Activated naive CD8-positive, alpha-beta T cell treated with anti-CD3 and anti-CD28 coated beads, Interleukin-2, amount 50 U/mL, for 16 hours (primary cell): ENCODE measurements at regions not wholly inside any gene's neighbourhood (a gene's known extent, or its start where the extent isn't known, plus 50 kb on each side); places are given as distances from the start of the nearest gene placed in this dataset.

Experiments used
- DNase-seq: peaks from one replicate; pipeline ENCODE4 v3.0.0-alpha.2; 2020; ENCODE audit warnings: low read depth, low spot score

DNA sequence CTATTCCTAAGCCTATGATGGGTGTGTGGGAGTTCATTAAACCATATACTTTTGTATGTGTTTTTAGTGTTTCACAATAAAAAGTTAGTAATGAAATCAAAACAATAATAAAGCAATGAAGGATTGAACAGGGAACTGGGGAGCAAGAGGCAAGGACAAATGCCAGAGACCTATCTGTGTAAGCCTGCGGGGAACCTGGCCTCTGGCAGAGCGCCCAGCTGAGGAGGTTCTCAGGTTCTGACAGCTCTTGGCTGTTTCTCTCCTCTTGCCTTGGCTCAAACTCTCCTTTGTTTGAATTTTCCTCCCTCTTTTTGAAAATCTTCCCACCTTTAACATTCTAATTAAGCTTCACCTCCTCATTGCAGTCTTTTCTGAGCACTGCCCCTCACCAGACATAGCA lies 200.0 kb upstream of the NCKAP5 start:
- no peak for DNase-seq

DNA sequence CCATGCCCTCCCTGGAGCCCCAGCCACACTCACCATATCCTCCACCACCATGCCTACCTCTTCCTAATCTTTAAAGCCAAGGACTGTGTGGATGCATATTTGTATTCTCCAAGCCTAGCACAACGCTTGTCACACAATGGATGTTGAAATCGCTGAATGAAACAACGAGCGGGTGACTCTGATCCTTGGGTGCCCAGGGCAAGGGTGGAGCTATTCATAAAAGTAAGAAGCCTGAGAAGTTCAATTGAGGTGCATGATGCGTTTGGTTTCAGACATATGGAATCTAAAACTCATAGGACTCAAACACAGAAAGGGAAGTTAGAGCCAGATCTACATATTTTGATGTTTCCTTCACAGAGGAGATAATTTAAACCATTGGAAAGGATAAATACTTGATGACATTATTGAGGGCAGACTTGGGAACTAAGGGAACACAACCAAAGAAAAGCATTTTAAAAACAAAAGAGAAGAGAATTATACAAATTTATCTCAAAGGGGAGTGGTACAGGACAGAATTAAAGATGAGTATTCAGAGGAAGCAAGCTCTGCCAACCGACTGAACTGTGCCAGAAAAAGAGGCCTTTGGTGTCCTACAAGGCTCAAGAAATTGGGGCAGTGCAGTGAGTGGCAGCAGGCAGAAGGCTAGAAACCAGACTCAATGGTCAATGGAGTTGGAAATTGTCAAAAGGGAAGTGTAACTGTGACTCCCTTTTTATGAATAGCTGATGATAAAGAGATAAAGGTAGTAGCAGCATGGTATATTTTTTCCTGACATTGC lies 200.6 kb upstream of the NCKAP5 start:
- no peak for DNase-seq

DNA sequence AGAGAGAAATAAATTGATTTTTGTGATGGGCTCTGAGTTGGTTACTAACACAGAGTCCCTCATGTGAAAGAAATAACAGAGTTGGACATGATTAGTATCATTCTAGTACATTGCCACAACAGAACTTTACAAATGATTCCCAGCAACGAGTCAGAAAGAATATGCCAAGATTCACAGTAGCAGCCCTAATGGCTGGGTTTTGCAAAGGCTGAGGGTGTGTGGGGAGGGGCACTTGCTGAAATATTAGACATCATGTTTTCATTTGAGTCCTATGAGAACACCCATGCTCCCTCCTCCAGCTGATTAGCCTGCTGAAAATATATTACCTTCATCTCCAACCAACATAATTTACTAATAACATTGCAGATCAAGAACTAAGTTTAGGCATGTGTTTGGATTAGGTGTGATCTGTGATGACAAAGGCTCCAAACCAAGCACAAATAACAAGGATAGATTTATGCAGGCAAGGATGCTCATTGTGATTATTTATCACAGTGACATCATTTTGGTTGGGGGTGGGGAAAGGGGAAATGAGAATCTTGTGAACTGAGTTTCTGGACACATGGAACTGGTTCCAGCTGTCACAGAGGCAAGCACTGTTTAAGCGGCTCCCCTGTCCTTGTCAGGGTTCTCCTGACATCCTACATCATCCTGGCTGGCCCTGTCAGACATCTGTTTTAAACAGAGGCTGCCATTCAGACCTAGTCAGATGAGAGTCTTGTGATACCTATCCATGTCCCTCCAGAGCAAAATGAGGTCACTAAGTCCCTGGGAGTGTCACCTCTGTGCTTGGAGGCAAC lies 205.8 kb upstream of the NCKAP5 start:
- no peak for DNase-seq

DNA sequence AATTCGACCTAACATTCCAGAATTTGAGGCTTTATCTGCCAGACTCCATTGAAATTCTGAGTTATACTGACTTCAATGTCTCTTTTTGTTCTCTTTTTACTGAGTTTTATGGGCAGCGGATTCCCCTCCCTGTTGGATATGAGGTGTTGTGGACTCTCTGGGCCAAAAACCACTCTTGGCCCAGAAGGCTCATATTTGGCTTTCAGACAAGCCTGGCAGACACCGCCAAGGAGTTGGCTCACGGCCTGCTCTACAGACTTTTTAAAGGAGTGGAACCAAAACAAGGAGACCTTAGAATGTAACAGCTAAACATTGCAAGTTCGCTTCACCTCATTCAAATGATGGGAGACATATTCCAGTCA lies 206.4 kb upstream of the NCKAP5 start:
- no peak for DNase-seq

DNA sequence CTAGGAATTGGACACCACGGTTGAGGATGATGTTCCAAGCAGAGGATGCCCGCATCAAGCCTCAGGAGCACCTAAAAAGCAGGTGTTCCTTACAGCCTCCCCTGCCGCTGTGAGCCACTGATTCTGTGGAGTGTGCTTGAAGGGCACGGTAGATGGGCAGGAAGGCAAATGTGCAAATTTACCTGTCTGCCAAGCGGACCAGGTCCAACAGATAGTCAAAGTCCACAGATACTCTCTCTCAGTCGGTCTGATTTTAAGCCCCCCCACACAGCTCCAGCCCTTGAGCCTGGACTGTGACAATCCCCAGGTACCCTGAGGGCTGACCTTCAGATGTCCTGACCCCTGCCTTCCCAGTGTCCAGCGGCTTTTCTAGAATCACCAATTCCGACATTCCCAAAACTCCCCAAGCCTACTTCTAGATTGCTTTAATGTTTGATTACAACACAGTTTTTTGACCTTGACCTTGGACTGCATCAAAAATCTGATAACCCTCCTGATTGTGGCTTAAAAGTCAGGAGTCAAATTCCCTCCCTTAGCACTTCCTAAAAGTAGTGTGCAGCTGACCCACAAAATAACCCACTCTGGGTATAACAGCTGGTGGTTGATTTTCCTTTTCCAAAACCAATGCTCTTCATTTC lies 208.8 kb upstream of the NCKAP5 start:
- no peak for DNase-seq

- DNase-seq = no peak
Observed at GRCh38 chr2:133777574-133777960, 209.3 kb upstream of the NCKAP5 start.

GRCh38 chr2:133780099-133780996 lies 212.1 kb upstream of the NCKAP5 start:
- DNase-seq = no peak

DNA sequence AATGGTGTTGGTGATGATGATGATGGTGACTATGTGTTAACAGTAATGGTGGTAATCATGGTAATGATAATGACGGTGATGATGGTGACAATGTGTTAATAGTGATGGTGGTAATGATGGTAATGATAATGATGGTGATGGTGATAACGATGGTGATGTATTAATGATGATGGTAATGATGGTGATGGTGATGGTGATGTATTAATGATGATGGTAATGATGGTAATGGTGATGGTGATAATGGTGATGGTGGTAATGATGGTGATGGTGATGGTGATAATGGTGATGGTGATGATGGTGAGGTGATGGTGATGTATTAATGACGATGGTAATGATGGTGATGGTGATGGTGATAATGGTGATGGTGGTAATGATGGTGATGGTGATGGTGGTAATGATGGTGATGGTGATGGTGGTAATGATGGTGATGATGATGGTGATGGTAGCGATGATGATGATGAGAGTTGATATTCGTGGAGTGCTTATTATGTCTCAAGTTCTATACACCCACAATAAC lies 212.8 kb upstream of the NCKAP5 start:
- DNase-seq = no peak

- no peak for DNase-seq
Observed at GRCh38 chr2:133787207-133787606, 218.9 kb upstream of the NCKAP5 start.

- DNase-seq = no peak
Observed at GRCh38 chr2:133787651-133788050, 219.4 kb upstream of the NCKAP5 start.

DNA sequence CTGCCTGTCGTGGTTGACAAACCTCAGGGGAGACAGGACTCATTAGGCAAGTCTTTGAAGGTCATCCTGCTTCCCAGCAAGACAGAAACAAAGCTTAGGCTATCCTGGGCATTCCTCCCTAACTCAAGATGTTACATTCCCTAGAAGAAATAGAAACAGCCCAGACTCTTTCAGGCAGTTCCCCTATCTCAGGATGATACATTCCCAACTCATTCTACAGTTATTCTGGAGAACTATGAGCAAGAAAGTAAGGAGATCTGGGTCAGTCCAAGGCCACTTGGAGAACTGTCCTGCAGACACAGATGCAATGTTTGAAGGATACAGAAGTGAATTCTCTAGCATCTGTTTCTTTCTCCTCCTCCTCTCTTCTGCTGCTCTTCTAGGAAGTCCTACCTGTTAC lies 220.1 kb upstream of the NCKAP5 start:
- no peak for DNase-seq

DNA sequence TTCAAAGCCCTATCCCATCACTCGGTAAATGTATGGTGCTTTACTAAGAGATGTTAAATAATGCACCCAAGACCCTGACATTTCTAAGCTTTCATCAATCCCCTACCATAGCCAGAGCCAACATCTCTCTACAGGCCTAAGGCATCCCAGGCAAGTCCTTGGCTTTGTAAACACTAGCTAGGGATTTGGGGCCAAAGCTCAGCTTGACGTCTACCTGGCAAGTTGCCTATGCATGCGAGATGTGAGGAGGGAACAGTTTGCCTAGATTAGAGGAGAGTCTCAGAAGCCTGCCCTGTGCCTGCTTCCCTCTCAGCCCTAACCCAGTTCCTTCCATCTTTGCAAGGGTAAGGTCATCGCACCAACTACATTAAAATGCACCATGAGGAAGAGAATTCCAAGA lies 221.5 kb upstream of the NCKAP5 start:
- no peak for DNase-seq

DNA sequence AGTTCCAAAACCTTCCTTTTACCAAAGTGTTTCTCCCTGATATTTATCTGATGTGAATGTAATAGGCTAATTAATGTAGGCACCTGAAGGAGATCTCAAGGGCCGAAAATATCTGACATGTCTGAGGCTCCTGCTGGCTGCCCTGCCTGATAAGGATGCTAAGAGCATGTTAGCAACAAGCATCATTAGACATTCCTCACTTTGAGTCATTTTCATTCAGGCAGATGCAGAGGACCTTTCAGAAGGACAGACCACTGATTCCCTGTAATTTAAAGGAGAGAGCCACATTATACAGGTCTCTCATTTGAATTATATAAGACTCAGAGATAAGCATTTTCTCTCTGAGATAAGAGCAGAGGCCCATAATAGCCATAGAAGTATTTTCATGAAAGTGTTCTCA lies 222.4 kb upstream of the NCKAP5 start:
- no peak for DNase-seq

GRCh38 chr2:133791191-133791590 lies 222.9 kb upstream of the NCKAP5 start:
- DNase-seq = no peak

DNA sequence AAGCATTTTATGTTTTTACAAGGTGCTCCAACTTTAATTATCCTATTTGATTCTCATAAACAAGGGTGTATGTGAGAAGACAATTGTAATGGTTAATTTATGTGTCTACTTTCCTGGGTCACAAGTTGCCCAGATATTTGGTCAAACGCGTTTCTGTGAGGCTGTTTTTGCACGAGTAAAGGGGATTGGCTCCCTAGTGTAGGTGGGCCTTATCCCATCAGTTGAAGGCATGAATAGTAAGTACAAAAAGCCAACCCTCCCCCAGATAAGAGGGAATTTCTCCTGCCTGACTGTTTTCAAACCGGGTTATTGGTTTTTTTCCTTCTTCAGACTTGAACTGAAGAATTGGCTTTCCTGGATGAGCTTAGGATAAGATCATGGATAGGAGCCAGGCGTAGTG lies 224.0 kb upstream of the NCKAP5 start:
- DNase-seq = no peak

GRCh38 chr2:133794114-133794513 lies 225.9 kb upstream of the NCKAP5 start:
- DNase-seq = no peak

DNA sequence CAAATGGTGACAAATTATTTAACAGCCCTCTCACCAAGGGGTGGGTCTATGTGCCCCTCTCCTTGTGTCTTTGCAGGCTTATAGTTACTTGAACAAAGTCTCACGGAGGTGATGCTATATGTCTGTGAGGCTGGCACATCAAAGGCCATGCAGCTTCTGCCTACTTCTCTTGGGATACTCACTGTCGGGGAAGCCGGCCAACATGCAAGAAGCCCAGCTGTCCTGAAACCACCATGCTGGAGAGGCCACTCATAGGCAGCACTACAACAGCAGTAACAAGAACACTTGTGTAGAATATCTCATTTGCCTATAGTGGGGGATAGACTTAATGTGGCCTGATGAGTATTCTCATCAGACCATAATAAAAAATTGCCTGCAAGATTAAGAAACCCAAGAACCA lies 233.7 kb upstream of the NCKAP5 start:
- DNase-seq = no peak

DNA sequence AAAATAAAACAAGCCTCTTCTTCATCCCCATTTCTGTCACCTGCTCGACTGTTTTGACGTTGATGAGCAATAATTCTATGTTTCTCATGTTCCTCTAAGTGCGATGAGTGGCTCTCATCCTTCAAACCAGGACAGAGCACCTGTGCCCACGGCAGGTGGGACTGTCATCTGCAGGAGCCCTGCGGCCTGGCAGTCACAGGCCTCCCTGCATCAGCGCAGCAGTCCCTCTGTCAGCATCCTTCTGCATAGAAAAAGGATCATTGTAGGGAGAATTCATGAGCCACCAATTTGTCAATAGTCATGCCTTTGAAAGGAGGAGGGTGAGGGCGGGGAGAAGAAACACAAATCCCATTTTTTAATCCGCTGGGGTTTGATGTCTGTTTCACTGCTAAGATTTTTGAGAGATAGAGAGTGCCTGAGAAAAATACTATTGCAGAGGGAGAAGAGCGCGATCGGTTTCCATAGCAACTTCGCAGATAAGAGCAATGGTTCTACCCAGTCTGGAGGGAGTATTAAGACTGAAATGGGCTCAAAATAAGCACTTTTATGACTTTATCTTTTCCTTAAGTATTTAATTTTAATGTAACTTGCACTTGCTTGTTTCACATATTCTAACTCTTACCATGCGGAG lies 234.3 kb upstream of the NCKAP5 start:
- no peak for DNase-seq

DNA sequence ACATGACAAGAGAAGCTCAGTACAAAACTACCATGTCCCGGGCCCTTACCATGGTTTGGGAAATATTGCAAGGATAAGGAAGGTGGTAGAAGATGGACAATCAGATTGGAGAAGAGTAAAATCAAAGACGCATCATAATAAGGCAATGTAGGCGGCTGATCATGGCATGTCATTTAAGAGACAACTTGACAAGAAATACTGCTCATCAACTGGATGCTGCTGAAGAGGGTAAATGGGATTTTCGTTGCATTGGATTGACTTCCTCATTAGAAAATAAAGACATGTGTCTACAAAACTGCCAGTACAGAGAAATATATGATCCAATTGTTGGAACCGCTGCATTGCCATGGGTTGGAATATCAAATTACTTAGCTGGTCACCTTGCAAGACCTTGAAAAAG lies 238.3 kb upstream of the NCKAP5 start:
- no peak for DNase-seq

DNA sequence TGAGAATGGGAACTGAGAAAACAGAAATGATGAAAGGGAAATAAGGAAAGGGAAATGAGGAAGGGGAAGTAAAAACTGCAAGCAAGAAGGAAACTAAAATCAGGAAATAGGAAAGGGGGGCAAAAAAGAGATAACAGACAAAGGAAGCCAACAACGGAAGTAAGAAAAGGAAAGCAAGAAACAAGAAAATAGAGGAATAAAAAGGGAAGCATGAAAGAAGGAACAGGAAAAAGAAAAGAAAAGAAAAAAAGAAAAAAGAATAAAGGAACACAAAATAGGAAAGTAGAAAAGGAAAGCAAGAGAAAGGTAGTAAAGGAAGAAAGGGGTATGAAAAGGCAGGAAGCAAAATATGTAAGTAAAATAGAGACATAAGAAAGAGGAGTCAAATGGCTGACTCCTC lies 241.2 kb upstream of the NCKAP5 start:
- no peak for DNase-seq

DNA sequence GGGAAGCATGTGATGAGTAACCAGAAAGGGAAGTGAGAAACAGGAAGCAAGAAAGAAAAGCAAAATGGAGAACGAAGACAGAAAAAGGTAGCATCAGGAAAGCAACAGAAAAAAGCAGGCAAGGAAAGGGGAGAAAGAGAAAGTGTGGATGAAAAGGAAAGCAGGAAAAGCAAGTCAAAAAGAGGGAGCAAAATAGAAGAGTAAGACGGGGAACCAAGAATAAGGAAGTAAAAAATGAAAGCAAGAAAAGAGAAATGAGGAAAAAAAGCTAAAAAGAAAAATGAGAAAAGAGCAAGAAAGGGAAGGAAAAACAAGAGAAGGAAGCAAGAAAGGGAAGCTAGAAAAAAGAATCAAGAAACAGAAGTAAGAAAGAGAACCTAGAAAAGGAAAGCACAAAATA lies 242.3 kb upstream of the NCKAP5 start:
- DNase-seq = no peak
